H1 (cell line): ENCODE measurements at regions not wholly inside any gene's neighbourhood (a gene's known extent, or its start where the extent isn't known, plus 50 kb on each side); places are given as distances from the start of the nearest gene placed in this dataset.

Experiments
- CTCF ChIA-PET: fragments of 300-600 bp; sonication (Branson Sonifier 250); formaldehyde crosslinking; loops from one replicate; lab custom pipeline; 2021; ENCODE audit not compliant: partially characterized antibody; lab: Charles Lee
- POLR2A ChIA-PET: fragments of 300-600 bp; sonication (Branson Sonifier 250); formaldehyde crosslinking; loops from one replicate; lab custom pipeline; 2021; ENCODE audit warnings: inconsistent platforms; ENCODE audit not compliant: partially characterized antibody; lab: Charles Lee
- DNase-seq, 2 experiments: peaks; one replicate each; pipeline versions ENCODE4 v3.0.0 to v3.0.0-alpha.2; 2010 to 2022; ENCODE audit warnings: low spot score in 2 of 2, low read depth in 1 of 2, mixed read lengths in 1 of 2
- FAIRE-seq: peaks from 2 replicates; lab custom pipeline; 2011; peaks lifted over from hg19 to GRCh38; lab: Jason Lieb, UNC
- H2AFZ ChIP-seq: 2 replicates; pipeline ENCODE4 v1.8.1; 2012; ENCODE audit warnings: low read length, inconsistent platforms
- H2AK5ac ChIP-seq: 2 replicates; pipeline ENCODE4 v1.6.1; 2013; ENCODE audit warnings: low read depth, low read length
- H2BK120ac ChIP-seq: replicated peaks from 2 replicates; pipeline ENCODE3; 2013; ENCODE audit warnings: low read depth, low read length, inconsistent platforms
- H2BK12ac ChIP-seq: 2 replicates; pipeline ENCODE4 v1.6.1; 2013; ENCODE audit warnings: low read depth, low read length
- H2BK15ac ChIP-seq: 2 replicates; pipeline ENCODE4 v1.6.1; 2013; ENCODE audit warnings: low read length
- H2BK20ac ChIP-seq: 2 replicates; pipeline ENCODE4 v1.6.1; 2013; ENCODE audit warnings: low read length
- H2BK5ac ChIP-seq: 2 replicates; pipeline ENCODE4 v1.6.1; 2013; ENCODE audit warnings: low read depth, low read length
- H3K14ac ChIP-seq: 2 replicates; pipeline ENCODE4 v1.6.1; 2013; ENCODE audit warnings: inconsistent platforms; ENCODE audit not compliant: insufficient read length
- H3K18ac ChIP-seq: 2 replicates; pipeline ENCODE4 v1.6.1; 2013; ENCODE audit warnings: low read length; ENCODE audit errors: extremely low read depth
- H3K23ac ChIP-seq: 2 replicates; pipeline ENCODE4 v1.6.1; 2013; ENCODE audit warnings: inconsistent platforms; ENCODE audit not compliant: insufficient read length
- H3K23me2 ChIP-seq: 2 replicates; pipeline ENCODE4 v1.6.1; 2013; ENCODE audit warnings: low read depth, low read length
- H3K27ac ChIP-seq: 2 replicates; pipeline ENCODE4 v1.6.1; 2011; ENCODE audit warnings: low read depth, low read length, inconsistent platforms
- H3K27me3 ChIP-seq, 4 experiments: replicated peaks in 1 of 4; 1 replicate in 1 of 4; 2 replicates in 3 of 4; pipeline versions ENCODE4 v1.6.1 to v1.8.1; 2011 to 2013; ENCODE audit warnings: low read length in 3 of 4, mild to moderate bottlenecking in 3 of 4, inconsistent platforms in 2 of 4, mixed read lengths in 2 of 4, moderate library complexity in 1 of 4; ENCODE audit not compliant: control insufficient read depth in 3 of 4, insufficient read depth in 3 of 4; ENCODE audit errors: extremely low read depth in 1 of 4
- H3K36me3 ChIP-seq, 4 experiments: 2 replicates each; pipeline versions ENCODE4 v1.6.1 to v1.8.1; 2011 to 2013; ENCODE audit warnings: mild to moderate bottlenecking in 4 of 4, low read length in 3 of 4, moderate library complexity in 2 of 4, control low read depth in 1 of 4, inconsistent platforms in 1 of 4; ENCODE audit not compliant: insufficient read depth in 4 of 4, control insufficient read depth in 2 of 4
- H3K4ac ChIP-seq: replicated peaks from 2 replicates; pipeline ENCODE3; 2013; ENCODE audit warnings: low read length, low read depth, mixed read lengths, inconsistent platforms; ENCODE audit not compliant: insufficient read length
- H3K4me1 ChIP-seq, 4 experiments: replicated peaks in 1 of 4; 1 replicate in 1 of 4; 2 replicates in 3 of 4; pipeline versions ENCODE4 v1.6.1 to v1.8.1; 2011 to 2013; ENCODE audit warnings: low read length in 3 of 4, inconsistent platforms in 2 of 4, mixed read lengths in 1 of 4; ENCODE audit not compliant: insufficient read depth in 4 of 4, control insufficient read depth in 3 of 4
- H3K4me2 ChIP-seq, 2 experiments: 2 replicates each; pipeline versions ENCODE4 v1.6.1 to v1.8.1; 2011 to 2013; ENCODE audit warnings: low read depth in 2 of 2, low read length in 2 of 2, control low read depth in 1 of 2, inconsistent platforms in 1 of 2, mild to moderate bottlenecking in 1 of 2; ENCODE audit not compliant: insufficient read depth in 1 of 2
- H3K4me3 ChIP-seq, 4 experiments: fragments of 200-600, 300-600 bp in 1 of 4; sonication (generic), shearing (Covaris generic), sonication (Bioruptor Twin) in 1 of 4; 2 replicates each; pipeline versions ENCODE4 v1.5.1 to v1.8.1; 2011 to 2016; ENCODE audit warnings: low read length in 4 of 4, low read depth in 3 of 4, control low read depth in 2 of 4, inconsistent platforms in 2 of 4, mild to moderate bottlenecking in 2 of 4, mixed read lengths in 1 of 4, moderate library complexity in 1 of 4; ENCODE audit not compliant: insufficient read depth in 2 of 4; ENCODE audit errors: extremely low read depth in 1 of 4
- H3K56ac ChIP-seq: replicated peaks from 2 replicates; pipeline ENCODE3; 2013; ENCODE audit warnings: low read depth, mild to moderate bottlenecking, mixed read lengths, low read length, inconsistent platforms; ENCODE audit not compliant: insufficient read length
- H3K79me1 ChIP-seq: 2 replicates; pipeline ENCODE4 v1.6.1; 2013; ENCODE audit warnings: low read depth, low read length, control low read depth
- H3K79me2 ChIP-seq, 2 experiments: 2 replicates each; pipeline versions ENCODE4 v1.6.1 to v1.8.1; 2012 to 2013; ENCODE audit warnings: low read length in 2 of 2, mild to moderate bottlenecking in 2 of 2, inconsistent platforms in 1 of 2; ENCODE audit not compliant: insufficient read depth in 2 of 2, control insufficient read depth in 1 of 2
- H3K9ac ChIP-seq, 4 experiments: replicated peaks in 1 of 4; 1 replicate in 1 of 4; 2 replicates in 3 of 4; pipeline versions ENCODE4 v1.6.1 to v1.8.1; 2011 to 2013; ENCODE audit warnings: low read depth in 3 of 4, low read length in 3 of 4, control low read depth in 2 of 4, mild to moderate bottlenecking in 2 of 4, moderate library complexity in 2 of 4, inconsistent platforms in 1 of 4; ENCODE audit errors: extremely low read depth in 1 of 4
- H3K9me3 ChIP-seq, 2 experiments: 2 replicates each; pipeline versions ENCODE4 v1.6.1 to v1.8.1; 2012 to 2013; ENCODE audit warnings: mild to moderate bottlenecking in 2 of 2, moderate library complexity in 2 of 2, control low read depth in 1 of 2, inconsistent platforms in 1 of 2, low read depth in 1 of 2, low read length in 1 of 2, mixed read lengths in 1 of 2; ENCODE audit not compliant: insufficient read depth in 2 of 2
- H4K20me1 ChIP-seq, 2 experiments: replicated peaks in 1 of 2; 2 replicates each; pipeline versions ENCODE3 to v1.8.1; 2011 to 2013; ENCODE audit warnings: inconsistent platforms in 2 of 2, low read length in 2 of 2, mild to moderate bottlenecking in 1 of 2; ENCODE audit not compliant: insufficient read depth in 2 of 2, control insufficient read depth in 1 of 2
- H4K5ac ChIP-seq: 2 replicates; pipeline ENCODE4 v1.6.1; 2013; ENCODE audit warnings: low read length, low read depth, mixed read lengths, inconsistent platforms; ENCODE audit not compliant: insufficient read length
- H4K8ac ChIP-seq: 2 replicates; pipeline ENCODE4 v1.8.0; 2013; ENCODE audit warnings: mild to moderate bottlenecking, moderate library complexity, low read length, inconsistent platforms; ENCODE audit not compliant: insufficient read depth; ENCODE audit errors: extremely low read depth
- H4K91ac ChIP-seq: replicated peaks from 2 replicates; pipeline ENCODE3; 2013; ENCODE audit warnings: low read length, mixed read lengths, inconsistent platforms; ENCODE audit not compliant: insufficient read length
- E2F6 ChIP-seq: IDR thresholded peaks from 2 replicates; pipeline ENCODE4 v1.6.1; 2012; ENCODE audit warnings: inconsistent platforms
- EGR1 ChIP-seq: IDR thresholded peaks from 2 replicates; pipeline ENCODE4 v1.6.1; 2011; ENCODE audit warnings: low read depth, low read length, borderline replicate concordance
- HDAC6 ChIP-seq: IDR thresholded peaks from one replicate; pipeline ENCODE4 v1.7.1; 2012; ENCODE audit warnings: low read depth, mild to moderate bottlenecking, inconsistent platforms, low read length, moderate library complexity
- KDM4A ChIP-seq: IDR thresholded peaks from one replicate; pipeline ENCODE4 v1.7.1; 2012; ENCODE audit warnings: low read depth, mild to moderate bottlenecking, moderate library complexity, low read length, inconsistent platforms; ENCODE audit not compliant: severe bottlenecking
- NANOG ChIP-seq: IDR thresholded peaks from 2 replicates; pipeline ENCODE4 v1.6.1; 2011; ENCODE audit warnings: low read length, low read depth, mild to moderate bottlenecking, inconsistent platforms; ENCODE audit not compliant: insufficient read depth, poor library complexity, severe bottlenecking
- RAD21 ChIP-seq, 2 experiments: IDR thresholded peaks in 1 of 2; conservative IDR thresholded peaks in 1 of 2; 2 replicates each; pipeline ENCODE4 v1.6.1; 2011; ENCODE audit warnings: low read depth in 2 of 2, low read length in 2 of 2, improper control_type of control experiment in 1 of 2, inconsistent platforms in 1 of 2, mild to moderate bottlenecking in 1 of 2, moderate library complexity in 1 of 2
- RXRA ChIP-seq: IDR thresholded peaks from 2 replicates; pipeline ENCODE4 v1.6.1; 2011; ENCODE audit warnings: low read depth, mild to moderate bottlenecking, low read length, moderate library complexity; ENCODE audit not compliant: insufficient read depth
- SAP30 ChIP-seq: fragments of 300-600 bp; sonication (generic); IDR thresholded peaks from 2 replicates; pipeline ENCODE4 v1.7.1; 2012; ENCODE audit warnings: low read length, moderate library complexity, mild to moderate bottlenecking, inconsistent platforms; ENCODE audit not compliant: insufficient read depth, insufficient replicate concordance
- SUZ12 ChIP-seq: fragments of 200-600 bp; sonication (generic); IDR thresholded peaks from 2 replicates; pipeline ENCODE4 v1.6.1; 2012; ENCODE audit warnings: mild to moderate bottlenecking, inconsistent platforms, low read length, moderate library complexity, mixed read lengths
- TAF7 ChIP-seq: optimal IDR thresholded peaks from 2 replicates; pipeline ENCODE3; 2011; ENCODE audit warnings: low read depth, mild to moderate bottlenecking, inconsistent platforms, low read length, moderate library complexity, borderline replicate concordance
- TCF12 ChIP-seq: IDR thresholded peaks from 2 replicates; pipeline ENCODE4 v1.6.1; 2011; ENCODE audit warnings: low read depth, mild to moderate bottlenecking, low read length
- WGBS, 2 experiments: shearing (Covaris generic) in 1 of 2; methylation state at CpG; one replicate each; pipeline versions ENCODE4 v1.1.6 to v1.1.7; 2013 to 2015; ENCODE audit warnings: low lambda C conversion rate in 2 of 2, mixed read lengths in 2 of 2, inconsistent platforms in 1 of 2, low coverage in 1 of 2, missing lambda C conversion rate in 1 of 2; ENCODE audit not compliant: insufficient replicate concordance in 2 of 2, insufficient coverage in 1 of 2, insufficient read length in 1 of 2; ENCODE audit errors: extremely low coverage in 1 of 2, missing lambda C conversion rate in 1 of 2; 5-methylcytosine and 5-hydroxymethylcytosine counted together

GRCh38 chr7:76122516-76123239 is 74.8 kb downstream of the MDH2 start:
- Histone ChIP-seq H2BK15ac (no peak overlapping the region), H3K27ac (no peak overlapping the region), H3K9ac (no peak overlapping the region), H4K20me1 (no peaks in the 10 kb centered on the region), H2BK20ac (no peak overlapping the region), H3K79me2 (no peaks in the 10 kb centered on the region), H2BK12ac (no peak overlapping the region), H4K91ac (no peak overlapping the region), H3K56ac (no peak overlapping the region), H3K36me3 (no peaks in the 10 kb centered on the region), H3K4me1 (no peaks in the 10 kb centered on the region), H3K23me2 (no peaks in the 10 kb centered on the region), H2BK5ac (no peak overlapping the region), H2AFZ (no peak overlapping the region), H3K9me3 (no peaks in the 10 kb centered on the region), H3K27me3 (no peaks in the 10 kb centered on the region), H3K79me1 (no peaks in the 10 kb centered on the region), H2BK120ac (no peak overlapping the region), H3K4me3 (no peak overlapping the region), H3K14ac (no peak overlapping the region), H3K4ac (no peak overlapping the region), H2AK5ac (no peak overlapping the region), H3K18ac (no peak overlapping the region), H4K5ac (no peak overlapping the region), H3K4me2 (no peak overlapping the region), H3K23ac (no peak overlapping the region), H4K8ac (no peak overlapping the region)
- DNase-seq (no peak), FAIRE-seq (no peak)
- ChIA-PET CTCF (interaction anchor here (0.6 to 1.2 kb wide), 3 partner anchors 9 to 63 kb away, joined by 3 to 4 read pairs (median 4); no protein-coding TSS in a partner anchor), POLR2A (interaction anchor here (0.6 kb wide), 1 partner anchor 32 kb away, joined by 3 read pairs; no protein-coding TSS in a partner anchor)
- WGBS, 2 experiments = 70% methylated on average over 3 of the region's 3 CpGs; no CpG with 5 or more reads in 1 of the 2 experiments
- no peak for TF ChIP-seq HDAC6
- TF ChIP-seq RAD21 (IDR thresholded peaks at IDR 0.05 in 1 of 2, conservative IDR thresholded peaks at IDR 0.05 in 1 of 2; ENCODE audit: low read depth in 2 of 2, low read length in 2 of 2) = no peak
- no peak for TF ChIP-seq KDM4A
- no peak for TF ChIP-seq E2F6
- TF ChIP-seq TAF7 = no peak
- no peak for TF ChIP-seq SUZ12
- TF ChIP-seq SAP30 = no peak
- no peak for TF ChIP-seq EGR1
- TF ChIP-seq RXRA = no peak
- TF ChIP-seq NANOG = no peak
- no peak for TF ChIP-seq TCF12
